ENCODE measurements at regions not wholly inside any gene's neighbourhood (a gene's known extent, or its start where the extent isn't known, plus 50 kb on each side); places are given as distances from the start of the nearest gene placed in this dataset.

GRCh38 chr21:9738527-9738926, 782.9 kb upstream of the TPTE start:
- TF ChIP-seq CTCF (IDR thresholded peaks at IDR 0.05; ENCODE audit: insufficient read depth, low read length, poor library complexity, severe bottlenecking) (no peak), EZH2phosphoT487 (conservative IDR thresholded peaks at IDR 0.05; ENCODE audit: low read length) (no peak)
